ENCODE measurements at regions not wholly inside any gene's neighbourhood (a gene's known extent, or its start where the extent isn't known, plus 50 kb on each side); places are given as distances from the start of the nearest gene placed in this dataset.

DNA sequence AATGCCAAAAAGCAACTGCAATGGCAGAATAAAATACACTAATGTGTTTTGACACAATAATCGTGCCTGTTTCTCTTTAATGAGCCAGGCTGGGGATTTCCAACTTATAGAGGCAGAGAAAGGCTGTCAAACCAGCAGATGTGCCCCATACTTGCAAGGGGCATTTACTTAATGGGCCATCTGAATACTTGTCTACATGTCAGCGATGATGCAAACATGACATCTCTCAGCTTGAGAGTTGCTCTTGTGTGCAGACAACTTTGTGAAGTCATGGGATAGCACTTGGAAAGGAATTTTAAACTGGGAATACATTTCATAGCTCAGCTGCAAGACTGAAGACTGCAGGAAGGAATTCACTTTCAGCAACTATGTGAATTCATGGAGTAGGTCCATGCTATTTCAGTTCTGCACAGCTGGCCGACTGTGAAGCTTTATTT, 127.4 kb upstream of the ADAMTS9 start:
- TF ChIP-seq POLR2A (IDR thresholded peaks at IDR 0.05) (no peak), POLR2AphosphoS5 (IDR thresholded peaks at IDR 0.05) (no peak)
- TF ChIP-seq, protein P1, sequence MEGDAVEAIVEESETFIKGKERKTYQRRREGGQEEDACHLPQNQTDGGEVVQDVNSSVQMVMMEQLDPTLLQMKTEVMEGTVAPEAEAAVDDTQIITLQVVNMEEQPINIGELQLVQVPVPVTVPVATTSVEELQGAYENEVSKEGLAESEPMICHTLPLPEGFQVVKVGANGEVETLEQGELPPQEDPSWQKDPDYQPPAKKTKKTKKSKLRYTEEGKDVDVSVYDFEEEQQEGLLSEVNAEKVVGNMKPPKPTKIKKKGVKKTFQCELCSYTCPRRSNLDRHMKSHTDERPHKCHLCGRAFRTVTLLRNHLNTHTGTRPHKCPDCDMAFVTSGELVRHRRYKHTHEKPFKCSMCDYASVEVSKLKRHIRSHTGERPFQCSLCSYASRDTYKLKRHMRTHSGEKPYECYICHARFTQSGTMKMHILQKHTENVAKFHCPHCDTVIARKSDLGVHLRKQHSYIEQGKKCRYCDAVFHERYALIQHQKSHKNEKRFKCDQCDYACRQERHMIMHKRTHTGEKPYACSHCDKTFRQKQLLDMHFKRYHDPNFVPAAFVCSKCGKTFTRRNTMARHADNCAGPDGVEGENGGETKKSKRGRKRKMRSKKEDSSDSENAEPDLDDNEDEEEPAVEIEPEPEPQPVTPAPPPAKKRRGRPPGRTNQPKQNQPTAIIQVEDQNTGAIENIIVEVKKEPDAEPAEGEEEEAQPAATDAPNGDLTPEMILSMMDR (IDR thresholded peaks at IDR 0.05) = no peak
- Histone ChIP-seq H3K27me3 (replicated peaks; ENCODE audit: insufficient read depth) (no peaks in the 10 kb centered on the region), H3K36me3 (no peaks in the 10 kb centered on the region), H3K4me3 (no peak overlapping the region), H3K4me1 (replicated peaks) (no peaks in the 10 kb centered on the region), H3K9me3 (no peaks in the 10 kb centered on the region), H3K27ac (no peak overlapping the region)
- DNase-seq (ENCODE audit: low spot score) = no peak
- WGBS = 31% methylated on average over 3 of the region's 3 CpGs
- intact Hi-C loops (cut with DNase I) = no loop called here

DNA sequence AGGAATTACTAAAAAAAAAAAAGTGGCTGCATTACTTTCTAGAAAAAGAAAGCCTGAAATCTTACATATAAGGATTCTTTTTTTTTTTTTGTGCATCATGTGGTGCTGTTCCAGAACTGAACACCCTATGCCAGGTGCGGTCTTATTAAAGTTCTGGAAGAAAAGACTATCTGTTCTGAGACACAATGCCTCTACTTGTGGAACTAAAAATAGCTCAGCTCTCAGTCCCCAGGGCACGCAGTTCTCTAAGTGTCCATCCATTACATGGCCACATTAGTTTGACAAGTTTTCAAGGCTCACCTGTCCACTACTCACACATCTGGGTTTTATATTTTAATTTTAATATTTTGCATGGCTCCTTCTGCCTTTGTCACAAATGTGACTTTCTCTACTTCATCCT, 126.6 kb upstream of the ADAMTS9 start:
- no peaks in the 10 kb centered on the region for H3K9me3 ChIP-seq
- no peak overlapping the region for H3K4me3 ChIP-seq
- H3K27me3 ChIP-seq (replicated peaks; ENCODE audit: insufficient read depth) = no peaks in the 10 kb centered on the region
- peak overlapping the region; percentile 1 to 30 for H3K27ac ChIP-seq
- no peaks in the 10 kb centered on the region for H3K36me3 ChIP-seq
- TF ChIP-seq POLR2AphosphoS5 (IDR thresholded peaks at IDR 0.05) (peak; percentile 49), POLR2A (IDR thresholded peaks at IDR 0.05) (no peak)
- TF ChIP-seq, protein P1 (IDR thresholded peaks at IDR 0.05) = no peak
- 17% methylated on average over 2 of the region's 2 CpGs for WGBS
- intact Hi-C loops (cut with DNase I) = no loop called here
- peak; percentile 62 for DNase-seq (ENCODE audit: low spot score)
- no peaks in the 10 kb centered on the region for H3K4me1 ChIP-seq (replicated peaks)

DNA sequence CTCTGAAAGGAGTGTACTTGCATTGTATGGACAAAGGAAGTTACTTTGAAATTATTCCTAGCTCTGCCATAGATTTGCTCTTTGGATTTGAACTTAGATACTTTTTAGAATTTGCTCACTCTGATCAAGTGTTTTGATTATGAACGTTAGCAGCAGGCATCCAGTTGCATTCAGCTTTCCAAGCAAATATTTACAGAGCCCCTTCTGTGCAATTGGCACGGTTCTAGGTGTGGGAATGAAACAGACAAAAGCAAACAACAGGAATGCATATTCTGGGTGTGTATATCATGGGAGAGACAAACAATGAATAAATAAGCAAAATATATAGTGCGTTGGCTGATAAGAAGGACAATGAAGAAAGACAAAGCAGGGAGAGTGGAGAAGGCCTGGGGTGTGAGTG, 125.5 kb upstream of the ADAMTS9 start:
- Histone ChIP-seq H3K27ac (no peak overlapping the region), H3K9me3 (no peaks in the 10 kb centered on the region), H3K27me3 (replicated peaks; ENCODE audit: insufficient read depth) (no peaks in the 10 kb centered on the region), H3K4me1 (replicated peaks) (no peaks in the 10 kb centered on the region), H3K36me3 (no peaks in the 10 kb centered on the region), H3K4me3 (no peak overlapping the region)
- intact Hi-C loops (cut with DNase I) = no loop called here
- WGBS = 59% methylated on average over 3 of the region's 3 CpGs
- no peak for DNase-seq (ENCODE audit: low spot score)
- TF ChIP-seq POLR2AphosphoS5 (IDR thresholded peaks at IDR 0.05) (no peak), POLR2A (IDR thresholded peaks at IDR 0.05) (no peak)
- TF ChIP-seq, protein P1 (IDR thresholded peaks at IDR 0.05) = no peak

DNA sequence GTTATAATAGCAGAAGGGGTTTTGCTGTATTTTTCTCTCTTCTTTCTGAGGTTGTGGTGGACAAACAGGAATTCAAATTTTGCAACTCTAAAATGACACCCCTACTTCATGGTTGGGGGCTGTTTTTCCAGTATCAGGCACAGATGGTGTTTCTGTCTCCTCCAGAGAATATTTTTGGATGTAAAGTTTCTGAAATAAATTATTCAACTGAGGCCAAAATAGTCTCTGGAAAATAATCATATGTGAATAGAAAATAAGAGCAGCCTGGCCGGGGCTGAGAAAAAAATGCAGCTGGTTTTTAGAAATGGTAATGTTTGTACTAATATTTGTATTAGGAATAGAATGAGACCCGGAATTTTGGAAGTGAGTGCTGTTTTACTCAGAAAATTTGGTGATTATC, 121.3 kb upstream of the ADAMTS9 start:
- Histone ChIP-seq H3K9me3 (no peaks in the 10 kb centered on the region), H3K36me3 (no peaks in the 10 kb centered on the region), H3K4me3 (no peak overlapping the region), H3K4me1 (replicated peaks) (no peaks in the 10 kb centered on the region), H3K27ac (no peak overlapping the region), H3K27me3 (replicated peaks; ENCODE audit: insufficient read depth) (no peaks in the 10 kb centered on the region)
- TF ChIP-seq POLR2A (IDR thresholded peaks at IDR 0.05) (no peak), POLR2AphosphoS5 (IDR thresholded peaks at IDR 0.05) (no peak)
- TF ChIP-seq, protein P1 (IDR thresholded peaks at IDR 0.05) = no peak
- DNase-seq (ENCODE audit: low spot score) = no peak
- intact Hi-C loops (cut with DNase I) = no loop called here
- 70% methylated on average over 2 of the region's 2 CpGs for WGBS

DNA sequence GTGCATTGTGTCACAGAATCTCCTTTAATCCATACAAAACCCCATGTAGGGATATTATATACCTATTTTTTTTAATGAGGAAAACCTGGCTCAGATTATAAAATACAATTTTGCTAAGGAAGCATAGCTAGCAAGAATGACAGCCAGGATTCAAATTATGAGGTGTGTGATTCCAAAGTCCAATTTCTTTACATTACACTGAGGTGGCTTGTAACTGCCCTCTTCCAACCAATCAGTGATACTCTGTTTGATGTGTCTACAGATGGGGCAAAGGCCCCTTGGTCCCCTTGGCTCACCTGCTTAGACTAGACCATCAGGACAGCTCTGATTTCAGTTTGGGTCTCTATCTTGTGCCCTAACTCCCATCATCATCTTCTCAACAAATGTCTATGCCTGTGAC, 120.3 kb upstream of the ADAMTS9 start:
- intact Hi-C loops (cut with DNase I) = no loop called here

More for the DNA sequence above, 120.3 kb upstream of the ADAMTS9 start:
- DNase-seq (ENCODE audit: low spot score) = no peak
- TF ChIP-seq, protein P1 (IDR thresholded peaks at IDR 0.05) = no peak
- TF ChIP-seq POLR2A (IDR thresholded peaks at IDR 0.05) (no peak), POLR2AphosphoS5 (IDR thresholded peaks at IDR 0.05) (no peak)
- H3K9me3 ChIP-seq = no peaks in the 10 kb centered on the region
- H3K4me3 ChIP-seq = no peak overlapping the region
- H3K27ac ChIP-seq = no peak overlapping the region
- H3K36me3 ChIP-seq = no peaks in the 10 kb centered on the region
- no peaks in the 10 kb centered on the region for H3K27me3 ChIP-seq (replicated peaks; ENCODE audit: insufficient read depth)
- no peaks in the 10 kb centered on the region for H3K4me1 ChIP-seq (replicated peaks)
